ENCODE measurements at regions not wholly inside any gene's neighbourhood (a gene's known extent, or its start where the extent isn't known, plus 50 kb on each side); places are given as distances from the start of the nearest gene placed in this dataset.

DNA sequence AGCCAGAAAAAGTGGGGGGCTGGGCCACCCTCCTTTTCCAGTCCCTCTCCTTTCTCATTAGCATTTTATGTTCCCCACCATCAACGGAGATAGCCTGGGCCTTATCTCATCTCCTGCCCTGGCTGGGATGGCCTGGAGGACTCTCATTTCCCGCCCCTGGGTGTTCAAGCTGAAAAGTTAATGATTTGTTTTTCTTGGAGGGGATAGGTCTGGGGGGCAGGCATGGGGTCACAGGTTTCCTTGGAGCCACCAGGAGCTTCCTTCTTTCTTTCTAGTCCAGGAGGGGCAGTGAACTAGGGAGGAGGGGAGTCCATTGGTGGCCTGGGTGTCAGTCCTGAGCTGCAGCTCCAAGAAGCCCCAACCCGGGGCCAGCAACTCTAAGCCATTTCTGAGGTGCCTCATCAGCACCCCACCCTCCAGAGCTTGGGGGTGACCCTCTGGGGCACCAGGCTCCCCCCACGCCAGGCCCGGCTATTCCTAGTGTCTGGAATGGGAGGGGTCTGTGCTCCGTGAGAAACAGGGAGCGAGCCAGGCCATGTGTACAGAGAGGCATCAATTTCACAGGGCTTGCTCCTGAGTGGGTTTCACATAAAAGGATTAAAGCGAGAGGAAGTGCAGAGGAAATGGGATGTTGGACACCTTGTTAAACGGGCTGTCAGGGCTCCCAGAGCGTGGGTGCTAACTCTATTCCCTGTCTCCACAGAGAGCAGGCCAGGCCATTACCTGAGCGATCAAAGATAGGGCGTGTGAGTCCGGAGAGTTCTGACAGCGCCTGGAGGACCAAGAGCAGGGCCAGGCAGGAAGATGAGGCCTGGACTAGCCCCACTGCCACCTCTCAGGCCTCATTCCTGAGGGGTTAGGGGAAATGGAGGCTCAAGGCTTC lies 90.6 kb upstream of the LHX1 start:
- H3K4me1 ChIP-seq (ENCODE audit: insufficient read depth): peaks cover 12% of the 10 kb centered on the region
- DNase-seq (ENCODE audit: low spot score) (no peak), ATAC-seq (no peak)
- H3K36me3 Mint-ChIP-seq (ENCODE audit: low read depth): no peaks in the 10 kb centered on the region
- H3K79me2 ChIP-seq (replicated peaks; ENCODE audit: insufficient read depth): no peaks in the 10 kb centered on the region
- TF ChIP-seq EZH2phosphoT487 (IDR thresholded peaks at IDR 0.05; ENCODE audit: unreplicated experiment) (no peak), NANOG (IDR thresholded peaks at IDR 0.05; ENCODE audit: borderline replicate concordance) (no peak), STAT1 (IDR thresholded peaks at IDR 0.05; ENCODE audit: unreplicated experiment) (no peak), ZNF331 (CRISPR knock-in tag; IDR thresholded peaks at IDR 0.05; ENCODE audit: low read depth) (no peak), JUNB (IDR thresholded peaks at IDR 0.05; ENCODE audit: unreplicated experiment) (no peak), ZNF114 (CRISPR knock-in tag; IDR thresholded peaks at IDR 0.05) (no peak), POLR2AphosphoS5 (IDR thresholded peaks at IDR 0.05; ENCODE audit: low read depth) (no peak), CREB1 (CRISPR knock-in tag; IDR thresholded peaks at IDR 0.05; ENCODE audit: low read depth) (no peak), EZH2 (IDR thresholded peaks at IDR 0.05; ENCODE audit: low read depth, unreplicated experiment) (no peak)
- TF ChIP-seq, protein P1, sequence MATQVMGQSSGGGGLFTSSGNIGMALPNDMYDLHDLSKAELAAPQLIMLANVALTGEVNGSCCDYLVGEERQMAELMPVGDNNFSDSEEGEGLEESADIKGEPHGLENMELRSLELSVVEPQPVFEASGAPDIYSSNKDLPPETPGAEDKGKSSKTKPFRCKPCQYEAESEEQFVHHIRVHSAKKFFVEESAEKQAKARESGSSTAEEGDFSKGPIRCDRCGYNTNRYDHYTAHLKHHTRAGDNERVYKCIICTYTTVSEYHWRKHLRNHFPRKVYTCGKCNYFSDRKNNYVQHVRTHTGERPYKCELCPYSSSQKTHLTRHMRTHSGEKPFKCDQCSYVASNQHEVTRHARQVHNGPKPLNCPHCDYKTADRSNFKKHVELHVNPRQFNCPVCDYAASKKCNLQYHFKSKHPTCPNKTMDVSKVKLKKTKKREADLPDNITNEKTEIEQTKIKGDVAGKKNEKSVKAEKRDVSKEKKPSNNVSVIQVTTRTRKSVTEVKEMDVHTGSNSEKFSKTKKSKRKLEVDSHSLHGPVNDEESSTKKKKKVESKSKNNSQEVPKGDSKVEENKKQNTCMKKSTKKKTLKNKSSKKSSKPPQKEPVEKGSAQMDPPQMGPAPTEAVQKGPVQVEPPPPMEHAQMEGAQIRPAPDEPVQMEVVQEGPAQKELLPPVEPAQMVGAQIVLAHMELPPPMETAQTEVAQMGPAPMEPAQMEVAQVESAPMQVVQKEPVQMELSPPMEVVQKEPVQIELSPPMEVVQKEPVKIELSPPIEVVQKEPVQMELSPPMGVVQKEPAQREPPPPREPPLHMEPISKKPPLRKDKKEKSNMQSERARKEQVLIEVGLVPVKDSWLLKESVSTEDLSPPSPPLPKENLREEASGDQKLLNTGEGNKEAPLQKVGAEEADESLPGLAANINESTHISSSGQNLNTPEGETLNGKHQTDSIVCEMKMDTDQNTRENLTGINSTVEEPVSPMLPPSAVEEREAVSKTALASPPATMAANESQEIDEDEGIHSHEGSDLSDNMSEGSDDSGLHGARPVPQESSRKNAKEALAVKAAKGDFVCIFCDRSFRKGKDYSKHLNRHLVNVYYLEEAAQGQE (IDR thresholded peaks at IDR 0.05; ENCODE audit: unreplicated experiment): no peak
- TF ChIP-seq, protein P2, sequence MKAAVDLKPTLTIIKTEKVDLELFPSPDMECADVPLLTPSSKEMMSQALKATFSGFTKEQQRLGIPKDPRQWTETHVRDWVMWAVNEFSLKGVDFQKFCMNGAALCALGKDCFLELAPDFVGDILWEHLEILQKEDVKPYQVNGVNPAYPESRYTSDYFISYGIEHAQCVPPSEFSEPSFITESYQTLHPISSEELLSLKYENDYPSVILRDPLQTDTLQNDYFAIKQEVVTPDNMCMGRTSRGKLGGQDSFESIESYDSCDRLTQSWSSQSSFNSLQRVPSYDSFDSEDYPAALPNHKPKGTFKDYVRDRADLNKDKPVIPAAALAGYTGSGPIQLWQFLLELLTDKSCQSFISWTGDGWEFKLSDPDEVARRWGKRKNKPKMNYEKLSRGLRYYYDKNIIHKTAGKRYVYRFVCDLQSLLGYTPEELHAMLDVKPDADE (IDR thresholded peaks at IDR 0.05): no peak
- TF ChIP-seq, protein P3, sequence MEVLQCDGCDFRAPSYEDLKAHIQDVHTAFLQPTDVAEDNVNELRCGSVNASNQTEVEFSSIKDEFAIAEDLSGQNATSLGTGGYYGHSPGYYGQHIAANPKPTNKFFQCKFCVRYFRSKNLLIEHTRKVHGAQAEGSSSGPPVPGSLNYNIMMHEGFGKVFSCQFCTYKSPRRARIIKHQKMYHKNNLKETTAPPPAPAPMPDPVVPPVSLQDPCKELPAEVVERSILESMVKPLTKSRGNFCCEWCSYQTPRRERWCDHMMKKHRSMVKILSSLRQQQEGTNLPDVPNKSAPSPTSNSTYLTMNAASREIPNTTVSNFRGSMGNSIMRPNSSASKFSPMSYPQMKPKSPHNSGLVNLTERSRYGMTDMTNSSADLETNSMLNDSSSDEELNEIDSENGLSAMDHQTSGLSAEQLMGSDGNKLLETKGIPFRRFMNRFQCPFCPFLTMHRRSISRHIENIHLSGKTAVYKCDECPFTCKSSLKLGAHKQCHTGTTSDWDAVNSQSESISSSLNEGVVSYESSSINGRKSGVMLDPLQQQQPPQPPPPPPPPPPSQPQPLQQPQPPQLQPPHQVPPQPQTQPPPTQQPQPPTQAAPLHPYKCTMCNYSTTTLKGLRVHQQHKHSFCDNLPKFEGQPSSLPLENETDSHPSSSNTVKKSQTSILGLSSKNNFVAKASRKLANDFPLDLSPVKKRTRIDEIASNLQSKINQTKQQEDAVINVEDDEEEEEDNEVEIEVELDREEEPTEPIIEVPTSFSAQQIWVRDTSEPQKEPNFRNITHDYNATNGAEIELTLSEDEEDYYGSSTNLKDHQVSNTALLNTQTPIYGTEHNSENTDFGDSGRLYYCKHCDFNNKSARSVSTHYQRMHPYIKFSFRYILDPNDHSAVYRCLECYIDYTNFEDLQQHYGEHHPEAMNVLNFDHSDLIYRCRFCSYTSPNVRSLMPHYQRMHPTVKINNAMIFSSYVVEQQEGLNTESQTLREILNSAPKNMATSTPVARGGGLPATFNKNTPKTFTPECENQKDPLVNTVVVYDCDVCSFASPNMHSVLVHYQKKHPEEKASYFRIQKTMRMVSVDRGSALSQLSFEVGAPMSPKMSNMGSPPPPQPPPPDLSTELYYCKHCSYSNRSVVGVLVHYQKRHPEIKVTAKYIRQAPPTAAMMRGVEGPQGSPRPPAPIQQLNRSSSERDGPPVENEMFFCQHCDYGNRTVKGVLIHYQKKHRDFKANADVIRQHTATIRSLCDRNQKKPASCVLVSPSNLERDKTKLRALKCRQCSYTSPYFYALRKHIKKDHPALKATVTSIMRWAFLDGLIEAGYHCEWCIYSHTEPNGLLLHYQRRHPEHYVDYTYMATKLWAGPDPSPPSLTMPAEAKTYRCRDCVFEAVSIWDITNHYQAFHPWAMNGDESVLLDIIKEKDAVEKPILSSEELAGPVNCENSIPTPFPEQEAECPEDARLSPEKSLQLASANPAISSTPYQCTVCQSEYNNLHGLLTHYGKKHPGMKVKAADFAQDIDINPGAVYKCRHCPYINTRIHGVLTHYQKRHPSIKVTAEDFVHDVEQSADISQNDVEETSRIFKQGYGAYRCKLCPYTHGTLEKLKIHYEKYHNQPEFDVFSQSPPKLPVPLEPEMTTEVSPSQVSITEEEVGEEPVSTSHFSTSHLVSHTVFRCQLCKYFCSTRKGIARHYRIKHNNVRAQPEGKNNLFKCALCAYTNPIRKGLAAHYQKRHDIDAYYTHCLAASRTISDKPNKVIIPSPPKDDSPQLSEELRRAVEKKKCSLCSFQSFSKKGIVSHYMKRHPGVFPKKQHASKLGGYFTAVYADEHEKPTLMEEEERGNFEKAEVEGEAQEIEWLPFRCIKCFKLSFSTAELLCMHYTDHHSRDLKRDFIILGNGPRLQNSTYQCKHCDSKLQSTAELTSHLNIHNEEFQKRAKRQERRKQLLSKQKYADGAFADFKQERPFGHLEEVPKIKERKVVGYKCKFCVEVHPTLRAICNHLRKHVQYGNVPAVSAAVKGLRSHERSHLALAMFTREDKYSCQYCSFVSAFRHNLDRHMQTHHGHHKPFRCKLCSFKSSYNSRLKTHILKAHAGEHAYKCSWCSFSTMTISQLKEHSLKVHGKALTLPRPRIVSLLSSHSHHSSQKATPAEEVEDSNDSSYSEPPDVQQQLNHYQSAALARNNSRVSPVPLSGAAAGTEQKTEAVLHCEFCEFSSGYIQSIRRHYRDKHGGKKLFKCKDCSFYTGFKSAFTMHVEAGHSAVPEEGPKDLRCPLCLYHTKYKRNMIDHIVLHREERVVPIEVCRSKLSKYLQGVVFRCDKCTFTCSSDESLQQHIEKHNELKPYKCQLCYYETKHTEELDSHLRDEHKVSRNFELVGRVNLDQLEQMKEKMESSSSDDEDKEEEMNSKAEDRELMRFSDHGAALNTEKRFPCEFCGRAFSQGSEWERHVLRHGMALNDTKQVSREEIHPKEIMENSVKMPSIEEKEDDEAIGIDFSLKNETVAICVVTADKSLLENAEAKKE (CRISPR knock-in tag; IDR thresholded peaks at IDR 0.05): no peak
- TF ChIP-seq, protein P4, sequence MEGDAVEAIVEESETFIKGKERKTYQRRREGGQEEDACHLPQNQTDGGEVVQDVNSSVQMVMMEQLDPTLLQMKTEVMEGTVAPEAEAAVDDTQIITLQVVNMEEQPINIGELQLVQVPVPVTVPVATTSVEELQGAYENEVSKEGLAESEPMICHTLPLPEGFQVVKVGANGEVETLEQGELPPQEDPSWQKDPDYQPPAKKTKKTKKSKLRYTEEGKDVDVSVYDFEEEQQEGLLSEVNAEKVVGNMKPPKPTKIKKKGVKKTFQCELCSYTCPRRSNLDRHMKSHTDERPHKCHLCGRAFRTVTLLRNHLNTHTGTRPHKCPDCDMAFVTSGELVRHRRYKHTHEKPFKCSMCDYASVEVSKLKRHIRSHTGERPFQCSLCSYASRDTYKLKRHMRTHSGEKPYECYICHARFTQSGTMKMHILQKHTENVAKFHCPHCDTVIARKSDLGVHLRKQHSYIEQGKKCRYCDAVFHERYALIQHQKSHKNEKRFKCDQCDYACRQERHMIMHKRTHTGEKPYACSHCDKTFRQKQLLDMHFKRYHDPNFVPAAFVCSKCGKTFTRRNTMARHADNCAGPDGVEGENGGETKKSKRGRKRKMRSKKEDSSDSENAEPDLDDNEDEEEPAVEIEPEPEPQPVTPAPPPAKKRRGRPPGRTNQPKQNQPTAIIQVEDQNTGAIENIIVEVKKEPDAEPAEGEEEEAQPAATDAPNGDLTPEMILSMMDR (conservative IDR thresholded peaks at IDR 0.05; ENCODE audit: low read depth in 2 of 2): no peak
- H3K4me1 Mint-ChIP-seq: peaks cover 35% of the 10 kb centered on the region
- H3K36me3 ChIP-seq (ENCODE audit: insufficient read depth): no peaks in the 10 kb centered on the region
- no peaks in the 10 kb centered on the region for H3F3A ChIP-seq (replicated peaks; ENCODE audit: low read depth)
- H3K27me3 Mint-ChIP-seq (ENCODE audit: insufficient read depth, low read depth, poor library complexity): peaks cover 22% of the 10 kb centered on the region
- no peaks in the 10 kb centered on the region for H3K9me2 ChIP-seq (ENCODE audit: insufficient read depth)
- H4K20me1 ChIP-seq (replicated peaks; ENCODE audit: insufficient read depth): no peaks in the 10 kb centered on the region
- H3K27me3 ChIP-seq (ENCODE audit: insufficient read depth): peaks cover 15% of the 10 kb centered on the region; the same call in 1 of the 2 replicates
- no peak overlapping the region for H3K4me3 Mint-ChIP-seq
- no peaks in the 10 kb centered on the region for H3K9me3 Mint-ChIP-seq
- no peak overlapping the region for H3K27ac Mint-ChIP-seq
- no peak overlapping the region for H3K4me2 ChIP-seq
- H3K27ac ChIP-seq (ENCODE audit: low read depth): no peak overlapping the region
- no peak overlapping the region for H3K4me3 ChIP-seq
- no peak overlapping the region for H2AFZ ChIP-seq

All from GM23338 (cell line).